ENCODE measurements at regions not wholly inside any gene's neighbourhood (a gene's known extent, or its start where the extent isn't known, plus 50 kb on each side); places are given as distances from the start of the nearest gene placed in this dataset.

DNA sequence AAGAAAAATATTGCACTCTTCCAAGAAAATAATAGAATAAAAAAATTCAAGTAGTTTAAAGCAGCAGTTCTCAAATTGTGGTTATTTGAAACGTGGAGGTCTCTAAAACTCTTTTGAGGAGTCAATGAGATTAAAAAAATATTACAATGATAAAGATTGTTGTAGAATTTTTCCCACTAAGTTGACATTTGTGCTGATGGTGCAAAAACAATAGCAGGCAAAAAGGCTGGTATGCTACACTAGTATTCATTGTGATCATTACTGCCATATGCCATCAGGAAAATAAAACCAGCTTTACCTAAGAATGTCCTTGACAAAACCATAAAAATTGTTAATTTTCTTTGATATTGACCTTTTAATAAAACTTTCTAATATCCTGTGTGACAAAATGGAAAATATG lies 505.2 kb upstream of the ANO5 start:
- 6% methylated on average over 1 of the region's 1 CpG for WGBS (ENCODE audit: low lambda C conversion rate)
- no peak overlapping the region for H3K27ac ChIP-seq (ENCODE audit: low read depth in 2 of 2, low read length in 1 of 2)
- H3K4me3 ChIP-seq (ENCODE audit: low read depth in 2 of 2, low read length in 1 of 2) = no peak overlapping the region
- CTCF ChIA-PET = no interaction called here
- no peaks in the 10 kb centered on the region for H3K9me2 ChIP-seq
- no peak overlapping the region for H3K9ac ChIP-seq
- POLR2A ChIA-PET = no interaction called here
- H4K20me1 ChIP-seq (ENCODE audit: insufficient read depth) = no peaks in the 10 kb centered on the region
- H3K36me3 ChIP-seq (replicated peaks in 1 of 2; ENCODE audit: control insufficient read depth in 1 of 2, insufficient read depth in 2 of 2, low read length in 1 of 2) = peaks cover 0 to 4% of the 10 kb centered on the region in 2 experiments
- H3K27me3 ChIP-seq (ENCODE audit: insufficient read depth) = no peaks in the 10 kb centered on the region
- TF ChIP-seq TCF12 (IDR thresholded peaks at IDR 0.05) (no peak), FOSL2 (IDR thresholded peaks at IDR 0.05; ENCODE audit: borderline replicate concordance, low read depth) (no peak), TEAD4 (IDR thresholded peaks at IDR 0.05; ENCODE audit: borderline replicate concordance, insufficient read depth) (no peak), SIN3A (IDR thresholded peaks at IDR 0.05; ENCODE audit: borderline replicate concordance, low read depth, low read length) (no peak), RAD21 (IDR thresholded peaks at IDR 0.05; ENCODE audit: low read length) (no peak), GABPA (IDR thresholded peaks at IDR 0.05; ENCODE audit: low read depth) (no peak), RCOR1 (IDR thresholded peaks at IDR 0.05; ENCODE audit: low read length) (no peak), SMC3 (IDR thresholded peaks at IDR 0.05; ENCODE audit: low read depth, low read length) (no peak), CHD2 (IDR thresholded peaks at IDR 0.05; ENCODE audit: low read length, partially characterized antibody) (no peak), MEF2A (IDR thresholded peaks at IDR 0.05; ENCODE audit: borderline replicate concordance, low read depth) (no peak), RXRA (IDR thresholded peaks at IDR 0.05; ENCODE audit: borderline replicate concordance, low read depth) (no peak), FOXM1 (IDR thresholded peaks at IDR 0.05; ENCODE audit: low read depth) (no peak)
- TF ChIP-seq, protein P1, sequence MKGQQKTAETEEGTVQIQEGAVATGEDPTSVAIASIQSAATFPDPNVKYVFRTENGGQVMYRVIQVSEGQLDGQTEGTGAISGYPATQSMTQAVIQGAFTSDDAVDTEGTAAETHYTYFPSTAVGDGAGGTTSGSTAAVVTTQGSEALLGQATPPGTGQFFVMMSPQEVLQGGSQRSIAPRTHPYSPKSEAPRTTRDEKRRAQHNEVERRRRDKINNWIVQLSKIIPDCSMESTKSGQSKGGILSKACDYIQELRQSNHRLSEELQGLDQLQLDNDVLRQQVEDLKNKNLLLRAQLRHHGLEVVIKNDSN (IDR thresholded peaks at IDR 0.05; ENCODE audit: borderline replicate concordance, low read depth) = no peak
- TF ChIP-seq, protein P2, sequence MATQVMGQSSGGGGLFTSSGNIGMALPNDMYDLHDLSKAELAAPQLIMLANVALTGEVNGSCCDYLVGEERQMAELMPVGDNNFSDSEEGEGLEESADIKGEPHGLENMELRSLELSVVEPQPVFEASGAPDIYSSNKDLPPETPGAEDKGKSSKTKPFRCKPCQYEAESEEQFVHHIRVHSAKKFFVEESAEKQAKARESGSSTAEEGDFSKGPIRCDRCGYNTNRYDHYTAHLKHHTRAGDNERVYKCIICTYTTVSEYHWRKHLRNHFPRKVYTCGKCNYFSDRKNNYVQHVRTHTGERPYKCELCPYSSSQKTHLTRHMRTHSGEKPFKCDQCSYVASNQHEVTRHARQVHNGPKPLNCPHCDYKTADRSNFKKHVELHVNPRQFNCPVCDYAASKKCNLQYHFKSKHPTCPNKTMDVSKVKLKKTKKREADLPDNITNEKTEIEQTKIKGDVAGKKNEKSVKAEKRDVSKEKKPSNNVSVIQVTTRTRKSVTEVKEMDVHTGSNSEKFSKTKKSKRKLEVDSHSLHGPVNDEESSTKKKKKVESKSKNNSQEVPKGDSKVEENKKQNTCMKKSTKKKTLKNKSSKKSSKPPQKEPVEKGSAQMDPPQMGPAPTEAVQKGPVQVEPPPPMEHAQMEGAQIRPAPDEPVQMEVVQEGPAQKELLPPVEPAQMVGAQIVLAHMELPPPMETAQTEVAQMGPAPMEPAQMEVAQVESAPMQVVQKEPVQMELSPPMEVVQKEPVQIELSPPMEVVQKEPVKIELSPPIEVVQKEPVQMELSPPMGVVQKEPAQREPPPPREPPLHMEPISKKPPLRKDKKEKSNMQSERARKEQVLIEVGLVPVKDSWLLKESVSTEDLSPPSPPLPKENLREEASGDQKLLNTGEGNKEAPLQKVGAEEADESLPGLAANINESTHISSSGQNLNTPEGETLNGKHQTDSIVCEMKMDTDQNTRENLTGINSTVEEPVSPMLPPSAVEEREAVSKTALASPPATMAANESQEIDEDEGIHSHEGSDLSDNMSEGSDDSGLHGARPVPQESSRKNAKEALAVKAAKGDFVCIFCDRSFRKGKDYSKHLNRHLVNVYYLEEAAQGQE (IDR thresholded peaks at IDR 0.05; ENCODE audit: low read depth, low read length) = no peak
- no peaks in the 10 kb centered on the region; the same call in 1 of the 2 replicates for H3K9me3 ChIP-seq
- H3K79me2 ChIP-seq (ENCODE audit: insufficient read depth) = no peaks in the 10 kb centered on the region
- DNase-seq = no peak
- H3K4me2 ChIP-seq = no peak overlapping the region
- H3F3A ChIP-seq (replicated peaks; ENCODE audit: insufficient read depth) = no peaks in the 10 kb centered on the region
- no peaks in the 10 kb centered on the region for H3K4me1 ChIP-seq (ENCODE audit: control insufficient read depth in 1 of 2, insufficient read depth in 2 of 2, low read depth in 1 of 2, low read length in 1 of 2)
- H2AFZ ChIP-seq (ENCODE audit: low read depth) = no peak overlapping the region

DNA sequence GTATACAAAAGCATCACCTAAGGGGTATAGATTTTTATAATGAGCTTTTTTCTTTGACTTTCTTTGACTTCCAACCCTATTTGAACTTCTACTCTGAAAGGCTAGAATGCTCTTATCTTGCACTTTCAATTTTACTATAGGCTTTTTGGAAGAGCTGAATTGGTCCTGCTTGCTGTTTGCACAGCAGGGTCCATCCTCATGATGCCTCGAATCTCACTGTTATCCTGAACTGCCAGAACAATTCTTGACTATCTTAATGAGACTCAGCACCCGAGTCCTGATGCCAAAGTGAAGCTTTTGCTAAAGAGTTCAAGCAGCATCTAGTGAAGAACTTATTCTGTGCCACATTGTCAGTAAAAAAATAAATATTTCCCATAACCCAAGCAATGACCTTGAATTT lies 488.3 kb upstream of the ANO5 start:
- H3K9me2 ChIP-seq = no peaks in the 10 kb centered on the region
- H3K27me3 ChIP-seq (ENCODE audit: insufficient read depth) = no peaks in the 10 kb centered on the region
- no peak overlapping the region for H3K4me2 ChIP-seq
- WGBS (ENCODE audit: low lambda C conversion rate) = 7% methylated on average over 2 of the region's 2 CpGs
- H2AFZ ChIP-seq (ENCODE audit: low read depth) = no peak overlapping the region
- no peak overlapping the region for H3K27ac ChIP-seq (ENCODE audit: low read depth in 2 of 2, low read length in 1 of 2)
- H3K4me1 ChIP-seq (ENCODE audit: control insufficient read depth in 1 of 2, insufficient read depth in 2 of 2, low read depth in 1 of 2, low read length in 1 of 2) = no peaks in the 10 kb centered on the region
- no peaks in the 10 kb centered on the region for H3K36me3 ChIP-seq (replicated peaks in 1 of 2; ENCODE audit: control insufficient read depth in 1 of 2, insufficient read depth in 2 of 2, low read length in 1 of 2)
- no peak overlapping the region for H3K4me3 ChIP-seq (ENCODE audit: low read depth in 2 of 2, low read length in 1 of 2)
- ChIA-PET CTCF (interaction anchor here (1.1 to 1.2 kb wide), 2 partner anchors 9 to 14 kb away, joined by 3 to 4 read pairs; no protein-coding TSS in a partner anchor), POLR2A (no interaction called here)
- H3K79me2 ChIP-seq (ENCODE audit: insufficient read depth) = no peaks in the 10 kb centered on the region
- H3K9me3 ChIP-seq = no peaks in the 10 kb centered on the region
- no peak for DNase-seq
- no peak overlapping the region for H3K9ac ChIP-seq
- no peaks in the 10 kb centered on the region for H4K20me1 ChIP-seq (ENCODE audit: insufficient read depth)
- no peaks in the 10 kb centered on the region for H3F3A ChIP-seq (replicated peaks; ENCODE audit: insufficient read depth)
- TF ChIP-seq EZH2phosphoT487 (IDR thresholded peaks at IDR 0.05; ENCODE audit: borderline replicate concordance, low read depth) (no peak), FOXM1 (IDR thresholded peaks at IDR 0.05; ENCODE audit: low read depth) (no peak), RCOR1 (IDR thresholded peaks at IDR 0.05; ENCODE audit: low read length) (no peak), YY1 (IDR thresholded peaks at IDR 0.05; ENCODE audit: low read depth) (no peak), NRF1 (IDR thresholded peaks at IDR 0.05; ENCODE audit: low read depth, low read length) (no peak)
- TF ChIP-seq, protein P3, sequence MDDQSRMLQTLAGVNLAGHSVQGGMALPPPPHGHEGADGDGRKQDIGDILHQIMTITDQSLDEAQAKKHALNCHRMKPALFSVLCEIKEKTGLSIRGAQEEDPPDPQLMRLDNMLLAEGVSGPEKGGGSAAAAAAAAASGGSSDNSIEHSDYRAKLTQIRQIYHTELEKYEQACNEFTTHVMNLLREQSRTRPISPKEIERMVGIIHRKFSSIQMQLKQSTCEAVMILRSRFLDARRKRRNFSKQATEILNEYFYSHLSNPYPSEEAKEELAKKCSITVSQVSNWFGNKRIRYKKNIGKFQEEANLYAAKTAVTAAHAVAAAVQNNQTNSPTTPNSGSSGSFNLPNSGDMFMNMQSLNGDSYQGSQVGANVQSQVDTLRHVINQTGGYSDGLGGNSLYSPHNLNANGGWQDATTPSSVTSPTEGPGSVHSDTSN (IDR thresholded peaks at IDR 0.05) = no peak
- TF ChIP-seq, protein P4, sequence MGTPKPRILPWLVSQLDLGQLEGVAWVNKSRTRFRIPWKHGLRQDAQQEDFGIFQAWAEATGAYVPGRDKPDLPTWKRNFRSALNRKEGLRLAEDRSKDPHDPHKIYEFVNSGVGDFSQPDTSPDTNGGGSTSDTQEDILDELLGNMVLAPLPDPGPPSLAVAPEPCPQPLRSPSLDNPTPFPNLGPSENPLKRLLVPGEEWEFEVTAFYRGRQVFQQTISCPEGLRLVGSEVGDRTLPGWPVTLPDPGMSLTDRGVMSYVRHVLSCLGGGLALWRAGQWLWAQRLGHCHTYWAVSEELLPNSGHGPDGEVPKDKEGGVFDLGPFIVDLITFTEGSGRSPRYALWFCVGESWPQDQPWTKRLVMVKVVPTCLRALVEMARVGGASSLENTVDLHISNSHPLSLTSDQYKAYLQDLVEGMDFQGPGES (IDR thresholded peaks at IDR 0.05; ENCODE audit: low read depth, low read length) = no peak
- TF ChIP-seq, protein P5, sequence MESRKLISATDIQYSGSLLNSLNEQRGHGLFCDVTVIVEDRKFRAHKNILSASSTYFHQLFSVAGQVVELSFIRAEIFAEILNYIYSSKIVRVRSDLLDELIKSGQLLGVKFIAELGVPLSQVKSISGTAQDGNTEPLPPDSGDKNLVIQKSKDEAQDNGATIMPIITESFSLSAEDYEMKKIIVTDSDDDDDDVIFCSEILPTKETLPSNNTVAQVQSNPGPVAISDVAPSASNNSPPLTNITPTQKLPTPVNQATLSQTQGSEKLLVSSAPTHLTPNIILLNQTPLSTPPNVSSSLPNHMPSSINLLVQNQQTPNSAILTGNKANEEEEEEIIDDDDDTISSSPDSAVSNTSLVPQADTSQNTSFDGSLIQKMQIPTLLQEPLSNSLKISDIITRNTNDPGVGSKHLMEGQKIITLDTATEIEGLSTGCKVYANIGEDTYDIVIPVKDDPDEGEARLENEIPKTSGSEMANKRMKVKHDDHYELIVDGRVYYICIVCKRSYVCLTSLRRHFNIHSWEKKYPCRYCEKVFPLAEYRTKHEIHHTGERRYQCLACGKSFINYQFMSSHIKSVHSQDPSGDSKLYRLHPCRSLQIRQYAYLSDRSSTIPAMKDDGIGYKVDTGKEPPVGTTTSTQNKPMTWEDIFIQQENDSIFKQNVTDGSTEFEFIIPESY (IDR thresholded peaks at IDR 0.05; ENCODE audit: borderline replicate concordance, low read depth) = no peak
